Lower leg skin (tissue), 3 donors: ENCODE measurements at regions not wholly inside any gene's neighbourhood (a gene's known extent, or its start where the extent isn't known, plus 50 kb on each side); places are given as distances from the start of the nearest gene placed in this dataset.

Experiments used
- CTCF ChIP-seq, 3 donors: fragments of 450-650 bp; IDR thresholded peaks; one replicate each; pipeline ENCODE4 v1.5.1; 2016; ENCODE audit warnings: antibody characterized with exemption in 3 of 3, mild to moderate bottlenecking in 3 of 3, moderate library complexity in 2 of 3
- POLR2A ChIP-seq, 2 donors: fragments of 450-650 bp; IDR thresholded peaks; one replicate each; pipeline ENCODE4 v1.6.1; 2016 to 2017; ENCODE audit warnings: antibody characterized with exemption in 2 of 2, mild to moderate bottlenecking in 1 of 2, moderate library complexity in 1 of 2

GRCh38 chr1:30472526-30472925 is 250.9 kb downstream of the MATN1 start:
- TF ChIP-seq CTCF (IDR thresholded peaks at IDR 0.05): no peak
- no peak for TF ChIP-seq POLR2A (IDR thresholded peaks at IDR 0.05)
